Neural progenitor cell (in vitro differentiated cells): ENCODE measurements at regions not wholly inside any gene's neighbourhood (a gene's known extent, or its start where the extent isn't known, plus 50 kb on each side); places are given as distances from the start of the nearest gene placed in this dataset.

Source experiments
- EZH2 ChIP-seq: fragments of 200-600 bp; sonication (generic); IDR thresholded peaks from 2 replicates; pipeline ENCODE4 v1.6.1; 2017; ENCODE audit warnings: antibody characterized with exemption, mild to moderate bottlenecking, moderate library complexity
- TF ChIP-seq, protein P1 (sequence below): fragments of 200-600 bp; sonication (generic); IDR thresholded peaks from 2 replicates; pipeline ENCODE4 v1.5.1; 2017; ENCODE audit warnings: antibody characterized with exemption, mild to moderate bottlenecking

DNA sequence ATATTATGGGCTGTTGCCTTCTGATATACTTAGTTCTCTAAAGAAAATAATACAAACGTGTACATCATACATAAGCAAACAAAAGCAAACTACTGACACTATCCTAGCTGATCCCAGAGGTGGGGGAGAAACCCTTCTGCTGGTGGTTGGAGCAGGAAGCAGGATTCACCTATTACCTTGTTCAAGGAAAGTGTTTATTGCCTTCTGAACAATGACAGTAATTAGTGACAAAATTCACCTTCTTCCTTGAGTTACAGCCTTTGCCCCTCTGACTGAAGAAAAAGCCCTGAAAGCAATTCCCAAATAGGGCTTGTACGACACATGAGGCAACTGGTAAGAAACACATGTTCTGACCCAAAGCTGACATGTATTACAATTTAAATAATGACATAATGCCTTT lies 118.8 kb upstream of the AKR1E2 start:
- TF ChIP-seq EZH2, result no peak
- TF ChIP-seq, protein P1, sequence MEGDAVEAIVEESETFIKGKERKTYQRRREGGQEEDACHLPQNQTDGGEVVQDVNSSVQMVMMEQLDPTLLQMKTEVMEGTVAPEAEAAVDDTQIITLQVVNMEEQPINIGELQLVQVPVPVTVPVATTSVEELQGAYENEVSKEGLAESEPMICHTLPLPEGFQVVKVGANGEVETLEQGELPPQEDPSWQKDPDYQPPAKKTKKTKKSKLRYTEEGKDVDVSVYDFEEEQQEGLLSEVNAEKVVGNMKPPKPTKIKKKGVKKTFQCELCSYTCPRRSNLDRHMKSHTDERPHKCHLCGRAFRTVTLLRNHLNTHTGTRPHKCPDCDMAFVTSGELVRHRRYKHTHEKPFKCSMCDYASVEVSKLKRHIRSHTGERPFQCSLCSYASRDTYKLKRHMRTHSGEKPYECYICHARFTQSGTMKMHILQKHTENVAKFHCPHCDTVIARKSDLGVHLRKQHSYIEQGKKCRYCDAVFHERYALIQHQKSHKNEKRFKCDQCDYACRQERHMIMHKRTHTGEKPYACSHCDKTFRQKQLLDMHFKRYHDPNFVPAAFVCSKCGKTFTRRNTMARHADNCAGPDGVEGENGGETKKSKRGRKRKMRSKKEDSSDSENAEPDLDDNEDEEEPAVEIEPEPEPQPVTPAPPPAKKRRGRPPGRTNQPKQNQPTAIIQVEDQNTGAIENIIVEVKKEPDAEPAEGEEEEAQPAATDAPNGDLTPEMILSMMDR, result no peak
